ENCODE measurements at regions not wholly inside any gene's neighbourhood (a gene's known extent, or its start where the extent isn't known, plus 50 kb on each side); places are given as distances from the start of the nearest gene placed in this dataset.

GRCh38 chr10:111506266-111507034 is 429.6 kb downstream of the ADRA2A start:
- no peaks in the 10 kb centered on the region for H3K27me3 ChIP-seq (replicated peaks; ENCODE audit: control insufficient read depth, insufficient read depth, low read length, poor library complexity, severe bottlenecking)
- no peak overlapping the region for H3K4me3 ChIP-seq (ENCODE audit: insufficient read depth, low read depth, low read length, poor library complexity, severe bottlenecking)
- H3K36me3 ChIP-seq (ENCODE audit: control insufficient read depth, insufficient read depth, low read length), result no peaks in the 10 kb centered on the region
- no peaks in the 10 kb centered on the region for H3K9me3 ChIP-seq (ENCODE audit: control insufficient read depth, low read length)
- DNase-seq, result no peak
- no peak overlapping the region for H3K27ac ChIP-seq (ENCODE audit: insufficient read depth, low read length, poor library complexity, severe bottlenecking)
- no peaks in the 10 kb centered on the region for H3K4me1 ChIP-seq (ENCODE audit: control insufficient read depth, insufficient read depth, low read length, poor library complexity, severe bottlenecking)

GRCh38 chr10:111511751-111512150 is 434.9 kb downstream of the ADRA2A start:
- no peaks in the 10 kb centered on the region for H3K4me1 ChIP-seq (ENCODE audit: control insufficient read depth, insufficient read depth, low read length, poor library complexity, severe bottlenecking)
- DNase-seq, result no peak
- H3K27me3 ChIP-seq (replicated peaks; ENCODE audit: control insufficient read depth, insufficient read depth, low read length, poor library complexity, severe bottlenecking), result no peaks in the 10 kb centered on the region
- no peaks in the 10 kb centered on the region for H3K9me3 ChIP-seq (ENCODE audit: control insufficient read depth, low read length)
- H3K36me3 ChIP-seq (ENCODE audit: control insufficient read depth, insufficient read depth, low read length), result no peaks in the 10 kb centered on the region
- no peak overlapping the region for H3K4me3 ChIP-seq (ENCODE audit: insufficient read depth, low read depth, low read length, poor library complexity, severe bottlenecking)
- H3K27ac ChIP-seq (ENCODE audit: insufficient read depth, low read length, poor library complexity, severe bottlenecking), result no peak overlapping the region

- no peak for DNase-seq
- no peaks in the 10 kb centered on the region for H3K9me3 ChIP-seq (ENCODE audit: control insufficient read depth, low read length)
- H3K27ac ChIP-seq (ENCODE audit: insufficient read depth, low read length, poor library complexity, severe bottlenecking), result no peak overlapping the region
- no peaks in the 10 kb centered on the region for H3K27me3 ChIP-seq (replicated peaks; ENCODE audit: control insufficient read depth, insufficient read depth, low read length, poor library complexity, severe bottlenecking)
- H3K4me3 ChIP-seq (ENCODE audit: insufficient read depth, low read depth, low read length, poor library complexity, severe bottlenecking), result no peak overlapping the region
- H3K4me1 ChIP-seq (ENCODE audit: control insufficient read depth, insufficient read depth, low read length, poor library complexity, severe bottlenecking), result no peaks in the 10 kb centered on the region
- H3K36me3 ChIP-seq (ENCODE audit: control insufficient read depth, insufficient read depth, low read length), result no peaks in the 10 kb centered on the region
Observed at GRCh38 chr10:111515264-111515663, 438.4 kb downstream of the ADRA2A start.

- H3K9me3 ChIP-seq (ENCODE audit: control insufficient read depth, low read length), result no peaks in the 10 kb centered on the region
- no peaks in the 10 kb centered on the region for H3K36me3 ChIP-seq (ENCODE audit: control insufficient read depth, insufficient read depth, low read length)
- H3K27me3 ChIP-seq (replicated peaks; ENCODE audit: control insufficient read depth, insufficient read depth, low read length, poor library complexity, severe bottlenecking), result no peaks in the 10 kb centered on the region
- H3K4me1 ChIP-seq (ENCODE audit: control insufficient read depth, insufficient read depth, low read length, poor library complexity, severe bottlenecking), result no peaks in the 10 kb centered on the region
- no peak for DNase-seq
- no peak overlapping the region for H3K4me3 ChIP-seq (ENCODE audit: insufficient read depth, low read depth, low read length, poor library complexity, severe bottlenecking)
- no peak overlapping the region for H3K27ac ChIP-seq (ENCODE audit: insufficient read depth, low read length, poor library complexity, severe bottlenecking)
Observed at GRCh38 chr10:111515706-111516105, 438.9 kb downstream of the ADRA2A start.

GRCh38 chr10:111516144-111516543 is 439.3 kb downstream of the ADRA2A start:
- no peaks in the 10 kb centered on the region for H3K27me3 ChIP-seq (replicated peaks; ENCODE audit: control insufficient read depth, insufficient read depth, low read length, poor library complexity, severe bottlenecking)
- no peaks in the 10 kb centered on the region for H3K9me3 ChIP-seq (ENCODE audit: control insufficient read depth, low read length)
- DNase-seq, result no peak
- no peaks in the 10 kb centered on the region for H3K36me3 ChIP-seq (ENCODE audit: control insufficient read depth, insufficient read depth, low read length)
- no peak overlapping the region for H3K27ac ChIP-seq (ENCODE audit: insufficient read depth, low read length, poor library complexity, severe bottlenecking)
- no peaks in the 10 kb centered on the region for H3K4me1 ChIP-seq (ENCODE audit: control insufficient read depth, insufficient read depth, low read length, poor library complexity, severe bottlenecking)
- no peak overlapping the region for H3K4me3 ChIP-seq (ENCODE audit: insufficient read depth, low read depth, low read length, poor library complexity, severe bottlenecking)

GRCh38 chr10:111522141-111522540 is 445.3 kb downstream of the ADRA2A start:
- Histone ChIP-seq H3K4me3 (ENCODE audit: insufficient read depth, low read depth, low read length, poor library complexity, severe bottlenecking) (no peak overlapping the region), H3K27me3 (replicated peaks; ENCODE audit: control insufficient read depth, insufficient read depth, low read length, poor library complexity, severe bottlenecking) (no peaks in the 10 kb centered on the region), H3K9me3 (ENCODE audit: control insufficient read depth, low read length) (no peaks in the 10 kb centered on the region), H3K4me1 (ENCODE audit: control insufficient read depth, insufficient read depth, low read length, poor library complexity, severe bottlenecking) (no peaks in the 10 kb centered on the region), H3K36me3 (ENCODE audit: control insufficient read depth, insufficient read depth, low read length) (no peaks in the 10 kb centered on the region), H3K27ac (ENCODE audit: insufficient read depth, low read length, poor library complexity, severe bottlenecking) (no peak overlapping the region)
- no peak for DNase-seq

- H3K36me3 ChIP-seq (ENCODE audit: control insufficient read depth, insufficient read depth, low read length), result no peaks in the 10 kb centered on the region
- no peaks in the 10 kb centered on the region for H3K9me3 ChIP-seq (ENCODE audit: control insufficient read depth, low read length)
- no peak for DNase-seq
- H3K27me3 ChIP-seq (replicated peaks; ENCODE audit: control insufficient read depth, insufficient read depth, low read length, poor library complexity, severe bottlenecking), result no peaks in the 10 kb centered on the region
- H3K4me1 ChIP-seq (ENCODE audit: control insufficient read depth, insufficient read depth, low read length, poor library complexity, severe bottlenecking), result no peaks in the 10 kb centered on the region
- H3K27ac ChIP-seq (ENCODE audit: insufficient read depth, low read length, poor library complexity, severe bottlenecking), result no peak overlapping the region
- no peak overlapping the region for H3K4me3 ChIP-seq (ENCODE audit: insufficient read depth, low read depth, low read length, poor library complexity, severe bottlenecking)
Observed at GRCh38 chr10:111522551-111522950, 445.7 kb downstream of the ADRA2A start.

GRCh38 chr10:111523016-111523415 is 446.2 kb downstream of the ADRA2A start:
- H3K27ac ChIP-seq (ENCODE audit: insufficient read depth, low read length, poor library complexity, severe bottlenecking), result no peak overlapping the region
- no peaks in the 10 kb centered on the region for H3K4me1 ChIP-seq (ENCODE audit: control insufficient read depth, insufficient read depth, low read length, poor library complexity, severe bottlenecking)
- no peaks in the 10 kb centered on the region for H3K27me3 ChIP-seq (replicated peaks; ENCODE audit: control insufficient read depth, insufficient read depth, low read length, poor library complexity, severe bottlenecking)
- DNase-seq, result no peak
- H3K36me3 ChIP-seq (ENCODE audit: control insufficient read depth, insufficient read depth, low read length), result no peaks in the 10 kb centered on the region
- H3K4me3 ChIP-seq (ENCODE audit: insufficient read depth, low read depth, low read length, poor library complexity, severe bottlenecking), result no peak overlapping the region
- H3K9me3 ChIP-seq (ENCODE audit: control insufficient read depth, low read length), result no peaks in the 10 kb centered on the region

- Histone ChIP-seq H3K27ac (ENCODE audit: insufficient read depth, low read length, poor library complexity, severe bottlenecking) (no peak overlapping the region), H3K27me3 (replicated peaks; ENCODE audit: control insufficient read depth, insufficient read depth, low read length, poor library complexity, severe bottlenecking) (no peaks in the 10 kb centered on the region), H3K4me1 (ENCODE audit: control insufficient read depth, insufficient read depth, low read length, poor library complexity, severe bottlenecking) (no peaks in the 10 kb centered on the region), H3K9me3 (ENCODE audit: control insufficient read depth, low read length) (no peaks in the 10 kb centered on the region), H3K4me3 (ENCODE audit: insufficient read depth, low read depth, low read length, poor library complexity, severe bottlenecking) (no peak overlapping the region), H3K36me3 (ENCODE audit: control insufficient read depth, insufficient read depth, low read length) (no peaks in the 10 kb centered on the region)
- DNase-seq, result no peak
Observed at GRCh38 chr10:111524134-111524533, 447.3 kb downstream of the ADRA2A start.

GRCh38 chr10:111525696-111526095 is 448.9 kb downstream of the ADRA2A start:
- H3K4me3 ChIP-seq (ENCODE audit: insufficient read depth, low read depth, low read length, poor library complexity, severe bottlenecking), result no peak overlapping the region
- H3K27ac ChIP-seq (ENCODE audit: insufficient read depth, low read length, poor library complexity, severe bottlenecking), result no peak overlapping the region
- H3K36me3 ChIP-seq (ENCODE audit: control insufficient read depth, insufficient read depth, low read length), result no peaks in the 10 kb centered on the region
- no peaks in the 10 kb centered on the region for H3K9me3 ChIP-seq (ENCODE audit: control insufficient read depth, low read length)
- DNase-seq, result no peak
- H3K27me3 ChIP-seq (replicated peaks; ENCODE audit: control insufficient read depth, insufficient read depth, low read length, poor library complexity, severe bottlenecking), result no peaks in the 10 kb centered on the region
- no peaks in the 10 kb centered on the region for H3K4me1 ChIP-seq (ENCODE audit: control insufficient read depth, insufficient read depth, low read length, poor library complexity, severe bottlenecking)

Measured in effector memory CD4-positive, alpha-beta T cell (primary cell).